PC-9 (cell line): ENCODE measurements at regions not wholly inside any gene's neighbourhood (a gene's known extent, or its start where the extent isn't known, plus 50 kb on each side); places are given as distances from the start of the nearest gene placed in this dataset.

ENCODE experiments used
- CTCF ChIP-seq: fragments of 200-600 bp; sonication (generic); conservative IDR thresholded peaks from 2 replicates; pipeline ENCODE4 v1.6.1; 2017; ENCODE audit warnings: mixed run types, antibody characterized with exemption, mild to moderate bottlenecking, moderate library complexity
- EZH2 ChIP-seq: fragments of 200-600 bp; sonication (generic); IDR thresholded peaks from 2 replicates; pipeline ENCODE4 v1.8.0; 2017; ENCODE audit warnings: antibody characterized with exemption, low read depth

GRCh38 chr13:78299832-78300623 is 303.3 kb downstream of the POU4F1 start:
- TF ChIP-seq CTCF (no peak), EZH2 (no peak)
